Cardiac muscle cell (in vitro differentiated cells and primary cell): ENCODE measurements at regions not wholly inside any gene's neighbourhood (a gene's known extent, or its start where the extent isn't known, plus 50 kb on each side); places are given as distances from the start of the nearest gene placed in this dataset.
A peak's percentile ranks its signal among the peaks of the same experiment; 100 is the strongest.

ENCODE experiments used
- DNase-seq, 2 donors: peaks; one replicate each; pipeline versions ENCODE4 v3.0.0 to v3.0.0-alpha.2; 2010 to 2017; ENCODE audit warnings: low read depth in 1 of 2, low spot score in 1 of 2
- H3K27ac ChIP-seq: fragments of 200-600 bp; sonication (generic); 2 replicates; pipeline ENCODE4 v1.5.1; 2016
- H3K27me3 ChIP-seq: fragments of 200-600 bp; sonication (generic); 2 replicates; pipeline ENCODE4 v1.6.0; 2016; ENCODE audit warnings: control low read depth
- H3K36me3 ChIP-seq: fragments of 200-600 bp; sonication (generic); 2 replicates; pipeline ENCODE4 v1.5.1; 2016; ENCODE audit warnings: control low read depth
- H3K4me1 ChIP-seq: fragments of 200-600 bp; sonication (generic); 2 replicates; pipeline ENCODE4 v1.8.1; 2017; ENCODE audit warnings: low read depth, mild to moderate bottlenecking, mixed run types
- H3K4me3 ChIP-seq: fragments of 200-600 bp; sonication (generic); 2 replicates; pipeline ENCODE4 v1.5.1; 2016; ENCODE audit warnings: mild to moderate bottlenecking
- H3K9me3 ChIP-seq: fragments of 200-600 bp; sonication (generic); 2 replicates; pipeline ENCODE4 v1.5.1; 2017; ENCODE audit warnings: low read depth, mild to moderate bottlenecking, control low read depth
- TF ChIP-seq, protein P1 (sequence below): IDR thresholded peaks from 2 replicates; pipeline ENCODE4 v1.5.1; 2012; ENCODE audit warnings: low read depth, mild to moderate bottlenecking, low read length

- Histone ChIP-seq H3K36me3 (no peaks in the 10 kb centered on the region), H3K4me1 (no peaks in the 10 kb centered on the region), H3K27ac (no peak overlapping the region), H3K9me3 (no peaks in the 10 kb centered on the region), H3K27me3 (peaks cover 3% of the 10 kb centered on the region), H3K4me3 (no peak overlapping the region)
- TF ChIP-seq, protein P1, sequence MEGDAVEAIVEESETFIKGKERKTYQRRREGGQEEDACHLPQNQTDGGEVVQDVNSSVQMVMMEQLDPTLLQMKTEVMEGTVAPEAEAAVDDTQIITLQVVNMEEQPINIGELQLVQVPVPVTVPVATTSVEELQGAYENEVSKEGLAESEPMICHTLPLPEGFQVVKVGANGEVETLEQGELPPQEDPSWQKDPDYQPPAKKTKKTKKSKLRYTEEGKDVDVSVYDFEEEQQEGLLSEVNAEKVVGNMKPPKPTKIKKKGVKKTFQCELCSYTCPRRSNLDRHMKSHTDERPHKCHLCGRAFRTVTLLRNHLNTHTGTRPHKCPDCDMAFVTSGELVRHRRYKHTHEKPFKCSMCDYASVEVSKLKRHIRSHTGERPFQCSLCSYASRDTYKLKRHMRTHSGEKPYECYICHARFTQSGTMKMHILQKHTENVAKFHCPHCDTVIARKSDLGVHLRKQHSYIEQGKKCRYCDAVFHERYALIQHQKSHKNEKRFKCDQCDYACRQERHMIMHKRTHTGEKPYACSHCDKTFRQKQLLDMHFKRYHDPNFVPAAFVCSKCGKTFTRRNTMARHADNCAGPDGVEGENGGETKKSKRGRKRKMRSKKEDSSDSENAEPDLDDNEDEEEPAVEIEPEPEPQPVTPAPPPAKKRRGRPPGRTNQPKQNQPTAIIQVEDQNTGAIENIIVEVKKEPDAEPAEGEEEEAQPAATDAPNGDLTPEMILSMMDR: no peak
- DNase-seq: no peak
Observed at GRCh38 chr3:72111265-72112205, 326.6 kb upstream of the PROK2 start.

- H3K36me3 ChIP-seq: no peaks in the 10 kb centered on the region
- peaks cover 3% of the 10 kb centered on the region for H3K27me3 ChIP-seq
- no peak for DNase-seq
- H3K4me3 ChIP-seq: no peak overlapping the region
- no peaks in the 10 kb centered on the region for H3K9me3 ChIP-seq
- H3K27ac ChIP-seq: no peak overlapping the region
- TF ChIP-seq, protein P1: no peak
- peaks cover 4% of the 10 kb centered on the region for H3K4me1 ChIP-seq
Observed at GRCh38 chr3:72109327-72110259, 324.6 kb upstream of the PROK2 start.

- no peak overlapping the region for H3K27ac ChIP-seq
- no peak for DNase-seq
- no peaks in the 10 kb centered on the region for H3K36me3 ChIP-seq
- TF ChIP-seq, protein P1: no peak
- peaks cover 17% of the 10 kb centered on the region for H3K27me3 ChIP-seq
- H3K9me3 ChIP-seq: no peaks in the 10 kb centered on the region
- peaks cover 4% of the 10 kb centered on the region for H3K4me1 ChIP-seq
- no peak overlapping the region for H3K4me3 ChIP-seq
Observed at GRCh38 chr3:72105306-72105705, 320.4 kb upstream of the PROK2 start.

GRCh38 chr3:72102112-72102616 is 317.2 kb upstream of the PROK2 start:
- Histone ChIP-seq H3K4me1 (peaks cover 4% of the 10 kb centered on the region), H3K4me3 (no peak overlapping the region), H3K36me3 (no peaks in the 10 kb centered on the region), H3K27me3 (peaks cover 45% of the 10 kb centered on the region), H3K9me3 (no peaks in the 10 kb centered on the region), H3K27ac (no peak overlapping the region)
- DNase-seq: no peak
- TF ChIP-seq, protein P1: no peak

DNA sequence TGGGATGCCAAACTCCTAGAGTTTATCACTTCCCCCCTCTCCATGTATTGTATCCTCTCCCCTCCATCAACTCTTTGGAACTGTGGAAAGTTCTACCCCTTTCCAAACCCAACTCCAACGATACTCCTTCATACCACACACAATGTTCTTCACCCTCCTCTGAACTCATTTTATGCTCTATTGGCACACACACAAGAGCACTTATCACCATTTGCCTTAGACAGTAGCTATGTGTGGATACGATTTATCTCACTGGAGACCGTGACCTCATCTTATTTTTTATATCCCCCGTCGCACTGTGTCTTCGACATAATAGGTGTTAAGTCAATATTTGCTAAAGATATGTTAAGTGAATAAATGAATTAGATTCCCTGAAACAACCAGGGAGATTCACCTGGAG is 316.5 kb upstream of the PROK2 start:
- DNase-seq: peak in 1 of 2 donors; percentile 25
- Histone ChIP-seq H3K9me3 (no peaks in the 10 kb centered on the region), H3K4me1 (peaks cover 4% of the 10 kb centered on the region), H3K27me3 (peaks cover 45% of the 10 kb centered on the region), H3K36me3 (no peaks in the 10 kb centered on the region), H3K4me3 (no peak overlapping the region), H3K27ac (no peak overlapping the region)
- TF ChIP-seq, protein P1: no peak
